HG02610 (cell line): ENCODE measurements at regions not wholly inside any gene's neighbourhood (a gene's known extent, or its start where the extent isn't known, plus 50 kb on each side); places are given as distances from the start of the nearest gene placed in this dataset.
"Not testable (repeated sequence)": the region's sequence is repeated elsewhere in the genome, so short reads cannot be mapped to it uniquely, and the experiment has no call there.

ENCODE experiments used
- ATAC-seq: cut with Tn5 transposase; IDR thresholded peaks from one replicate; pipeline ENCODE4 v1.9.1; 2021; ENCODE audit warnings: mild to moderate bottlenecking, moderate library complexity; ENCODE audit not compliant: unreplicated experiment

DNA sequence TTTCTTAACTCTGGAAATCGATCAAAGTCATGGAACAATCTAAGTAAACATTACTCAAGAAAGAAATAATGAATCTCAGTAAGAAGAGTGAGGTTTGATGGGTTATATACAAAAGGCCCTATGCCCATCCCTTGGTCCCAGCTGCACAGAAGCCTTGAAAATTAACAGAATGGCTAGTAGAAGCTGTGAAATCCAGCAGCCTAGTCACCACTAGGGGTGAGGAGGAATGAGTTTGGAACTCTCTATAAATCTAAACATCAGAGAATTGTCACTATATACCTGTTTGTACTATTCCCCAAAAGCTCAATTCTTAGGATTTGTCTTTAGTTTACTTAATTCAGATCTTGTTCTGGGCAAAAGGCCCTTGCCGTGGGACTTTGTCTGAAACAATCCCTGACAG lies 313.9 kb upstream of the GRID2 start:
- ATAC-seq: no peak

DNA sequence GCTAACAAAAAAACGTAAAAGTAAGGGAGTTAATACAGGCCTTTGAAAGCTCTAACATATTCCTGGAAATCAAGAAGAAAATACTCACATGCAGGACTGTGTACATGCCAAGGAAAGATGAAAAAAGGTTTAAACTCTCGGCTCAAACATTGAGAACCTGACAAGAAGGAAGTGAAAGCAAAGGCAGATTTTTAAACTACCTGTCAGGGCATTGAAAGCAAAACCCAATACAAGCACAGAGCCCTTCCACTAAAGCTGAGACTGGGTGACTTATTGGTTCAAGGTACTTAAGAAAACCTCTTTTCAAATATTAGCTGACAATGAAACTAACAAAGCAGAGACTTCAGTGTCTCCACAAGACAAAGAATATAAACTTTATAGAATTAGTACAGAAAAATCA lies 313.0 kb upstream of the GRID2 start:
- ATAC-seq: peak; percentile 63

DNA sequence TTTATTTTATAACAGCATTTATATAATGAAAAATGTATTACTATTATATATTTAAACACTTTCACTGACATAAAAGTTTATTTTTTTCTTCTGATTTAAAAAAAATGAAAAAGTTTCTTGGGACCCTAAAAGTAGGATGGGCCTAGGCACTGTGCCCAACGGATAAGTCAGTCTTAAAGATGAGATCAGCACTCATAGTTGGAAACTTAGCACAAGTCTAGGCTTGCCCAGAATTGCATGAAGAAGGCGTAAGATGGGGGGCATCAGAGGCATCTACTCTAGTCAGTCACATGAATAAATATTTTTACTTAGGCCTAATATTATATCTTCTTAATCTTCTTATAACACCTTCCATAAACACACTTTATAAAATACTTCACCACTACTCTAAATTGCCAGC lies 306.7 kb upstream of the GRID2 start:
- ATAC-seq: no peak

DNA sequence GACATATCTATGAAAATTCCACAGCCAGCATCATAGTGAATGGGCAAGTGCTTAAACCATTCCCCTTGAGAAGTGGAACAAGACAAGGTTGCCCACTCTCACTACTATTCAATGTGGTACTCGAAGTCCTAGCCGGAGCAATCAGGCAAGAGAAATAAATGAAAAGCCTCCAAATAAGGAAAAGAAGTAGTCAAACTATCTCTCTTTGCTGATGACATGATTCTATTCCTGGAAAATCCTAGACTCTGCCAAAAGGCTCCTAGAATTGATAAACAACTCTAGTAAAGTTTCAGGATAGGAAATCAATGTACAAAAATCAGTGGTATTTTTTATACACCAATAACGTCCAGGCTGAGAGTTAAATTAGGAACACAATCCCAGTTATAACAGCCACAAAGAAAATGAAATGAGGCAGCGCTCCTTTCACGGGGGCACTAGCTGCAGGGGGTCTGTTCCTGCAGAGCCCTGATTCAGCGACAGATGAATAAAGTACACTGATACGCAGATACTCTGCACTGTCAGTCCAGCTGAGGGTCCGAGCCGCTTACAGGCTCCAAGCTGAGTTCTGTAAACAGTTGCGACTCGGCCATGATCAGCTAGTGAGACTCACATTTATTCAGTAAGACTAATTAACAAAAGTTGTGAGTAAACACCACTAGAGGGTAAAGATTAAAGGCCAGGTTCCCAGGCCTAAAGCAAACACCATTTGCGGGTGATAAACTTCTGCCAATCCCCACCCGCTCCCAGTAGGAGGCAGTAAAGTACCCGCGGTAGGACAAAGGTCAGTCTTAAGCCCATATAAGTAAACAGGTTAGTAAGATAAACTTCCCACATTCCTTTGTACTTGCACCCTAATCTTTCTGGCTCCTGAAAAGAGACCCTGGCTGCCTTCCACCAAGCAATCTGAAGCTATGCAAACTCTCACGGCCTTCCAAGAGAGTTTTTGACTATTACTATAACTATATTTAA lies 290.6 kb upstream of the GRID2 start:
- ATAC-seq: no peak

DNA sequence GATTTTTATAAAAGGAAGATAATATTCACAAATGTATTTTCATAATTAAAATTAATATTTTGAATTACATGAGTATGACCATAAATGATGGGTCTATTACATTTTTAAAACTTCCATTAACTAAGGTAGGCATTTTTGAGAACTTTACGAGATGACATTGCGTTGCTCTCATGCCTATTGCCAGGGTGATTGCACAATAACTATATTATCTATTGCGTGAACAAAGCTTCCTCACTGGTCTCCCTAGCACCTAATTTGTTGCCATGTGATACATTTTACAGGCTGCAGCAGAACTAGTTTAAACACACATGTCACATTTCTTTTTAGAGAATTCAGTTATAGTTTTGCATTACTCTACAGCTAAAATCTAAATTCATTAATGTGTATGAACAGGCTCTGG lies 289.7 kb upstream of the GRID2 start:
- ATAC-seq: no peak

DNA sequence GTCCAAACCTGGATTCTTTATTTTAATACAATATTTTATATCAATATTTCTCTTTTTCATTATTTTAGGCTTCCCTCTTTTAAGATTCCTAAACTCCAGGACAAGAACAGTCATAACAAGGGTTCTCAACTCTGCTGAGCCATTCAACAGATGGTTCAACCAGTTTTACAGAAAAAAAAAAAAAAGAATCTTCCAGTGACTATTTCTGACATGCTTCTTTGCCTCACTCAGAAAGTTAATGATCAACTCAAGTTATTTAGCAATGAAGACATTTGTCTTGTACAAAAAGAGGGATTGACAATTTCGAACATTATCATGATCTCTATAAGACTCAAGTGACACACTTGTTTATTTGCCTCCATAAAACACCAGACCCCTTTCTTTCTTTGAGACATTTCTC lies 282.6 kb upstream of the GRID2 start:
- ATAC-seq: no peak

DNA sequence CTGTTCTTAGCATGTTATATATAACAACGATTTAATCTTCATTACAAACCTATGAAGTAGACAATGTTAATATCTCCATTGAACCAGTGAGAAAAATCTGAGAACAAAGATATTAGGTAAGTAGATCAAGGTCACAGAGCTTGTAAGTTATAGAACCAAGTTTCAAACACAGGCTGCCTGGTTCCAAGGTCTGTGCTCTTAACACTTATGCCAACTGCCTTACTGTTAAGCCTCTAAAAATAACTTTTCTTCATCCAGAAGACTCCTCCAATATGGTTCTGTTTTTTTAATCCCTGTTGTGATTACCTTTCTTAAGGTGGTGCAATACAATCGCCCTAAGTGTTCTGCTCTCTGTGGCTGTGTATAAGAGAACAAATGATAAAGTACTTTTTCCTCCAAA lies 282.0 kb upstream of the GRID2 start:
- ATAC-seq: no peak

DNA sequence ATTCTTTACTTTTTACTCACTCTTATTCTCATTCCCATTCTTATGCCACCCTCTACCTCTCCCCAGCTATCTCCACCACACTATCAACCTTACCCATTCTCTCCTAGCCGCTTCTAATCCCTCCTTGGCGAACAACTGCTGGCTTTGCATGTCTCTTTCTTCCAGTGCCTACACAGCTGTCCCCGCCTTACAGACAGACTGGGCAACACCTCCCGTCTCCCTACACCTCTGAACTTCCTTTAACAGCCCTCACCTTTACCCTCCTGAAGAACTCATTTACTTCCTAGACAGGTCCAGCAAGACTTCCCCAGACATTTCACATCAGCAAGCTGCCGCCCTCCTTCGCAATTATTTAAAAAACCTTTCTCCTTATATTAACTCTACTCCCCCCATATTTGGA lies 274.9 kb upstream of the GRID2 start:
- ATAC-seq: not testable (repeated sequence)

DNA sequence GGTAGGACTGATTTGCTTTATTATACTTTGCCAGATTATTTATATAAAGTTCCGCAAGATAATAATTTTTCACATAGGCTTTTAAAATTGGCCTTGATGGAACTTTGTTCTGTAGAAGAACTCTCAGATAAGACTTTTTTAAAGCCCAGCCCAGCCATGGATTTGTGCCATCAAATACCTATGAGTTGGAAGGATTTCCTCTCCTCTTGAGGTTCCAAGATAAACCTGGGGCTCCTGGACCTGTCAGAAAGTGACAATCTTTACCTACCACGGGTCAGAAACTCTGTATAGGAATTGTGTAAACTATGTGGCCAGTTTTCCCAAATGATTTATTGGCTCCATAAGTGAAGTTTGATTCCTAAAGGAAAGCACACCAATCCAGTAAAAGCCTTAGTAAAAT lies 271.9 kb upstream of the GRID2 start:
- no peak for ATAC-seq

DNA sequence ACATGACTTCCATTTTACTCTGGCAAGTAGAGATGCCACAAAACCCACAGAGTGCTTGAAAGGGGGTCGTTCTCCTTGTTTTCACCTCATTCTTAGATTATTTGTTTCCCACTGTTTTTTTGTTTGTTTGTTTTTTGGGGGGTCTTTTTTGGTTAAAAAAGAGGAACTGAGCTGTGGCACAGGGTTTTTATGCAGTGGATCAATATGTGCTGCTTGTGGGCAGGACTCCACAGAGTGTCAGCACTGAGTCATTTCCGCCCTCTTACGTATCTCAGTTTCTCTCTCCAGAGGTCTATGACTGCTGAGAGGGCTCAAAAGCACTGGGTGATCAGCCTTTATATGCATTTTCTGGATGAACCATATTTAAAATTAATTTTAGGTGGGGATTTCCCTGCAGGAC lies 268.1 kb upstream of the GRID2 start:
- ATAC-seq: peak; percentile 44

DNA sequence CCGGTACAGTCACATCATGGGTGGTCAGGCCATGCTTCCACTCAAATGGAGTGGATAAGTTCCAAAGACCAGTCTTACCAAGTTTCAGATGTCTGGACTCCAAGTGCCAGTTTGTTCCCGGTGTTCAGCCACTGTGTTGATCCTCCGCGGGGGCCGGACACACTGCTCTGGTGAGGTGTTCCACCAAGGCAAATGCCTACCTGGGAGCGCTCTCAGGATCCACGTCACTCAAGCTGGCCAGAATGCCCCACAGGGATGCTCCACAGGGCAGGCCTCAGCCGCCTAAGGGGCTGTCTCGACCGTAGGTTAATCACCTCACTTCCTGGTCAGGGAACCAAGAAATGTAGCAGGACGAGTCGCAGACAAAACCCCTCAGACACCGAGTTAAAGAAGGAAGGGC lies 258.0 kb upstream of the GRID2 start:
- ATAC-seq: no peak

DNA sequence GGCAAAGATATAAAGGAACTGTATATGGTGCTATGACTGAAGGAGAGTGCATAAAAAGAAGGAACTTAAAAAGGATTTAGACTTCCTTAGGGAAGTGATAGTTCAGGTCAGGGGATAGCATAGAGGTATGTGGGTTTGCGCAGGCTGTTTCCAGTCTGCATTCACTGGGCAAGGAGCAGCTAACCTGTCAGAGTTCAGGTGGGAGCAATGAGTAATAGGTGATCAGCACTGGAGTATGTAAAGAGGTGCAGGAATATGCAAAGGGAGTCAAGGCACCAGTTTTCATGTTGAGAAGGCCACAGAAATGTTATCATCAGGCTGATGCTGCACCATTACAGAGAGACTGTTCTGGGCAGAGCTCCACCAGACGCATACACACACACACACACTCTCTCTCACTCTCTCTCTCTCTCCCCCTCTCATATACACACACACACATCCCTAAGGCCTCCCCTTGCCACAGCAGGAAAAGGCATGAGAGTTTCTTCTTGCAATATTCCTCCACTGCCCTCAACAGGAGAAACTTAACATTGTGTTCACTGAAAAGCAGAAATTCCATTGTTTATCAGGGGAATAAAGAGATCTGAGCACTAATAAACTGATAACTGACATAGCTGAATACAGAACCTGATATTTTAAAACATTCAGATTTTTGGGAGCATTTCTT lies 256.4 kb upstream of the GRID2 start:
- ATAC-seq: no peak

DNA sequence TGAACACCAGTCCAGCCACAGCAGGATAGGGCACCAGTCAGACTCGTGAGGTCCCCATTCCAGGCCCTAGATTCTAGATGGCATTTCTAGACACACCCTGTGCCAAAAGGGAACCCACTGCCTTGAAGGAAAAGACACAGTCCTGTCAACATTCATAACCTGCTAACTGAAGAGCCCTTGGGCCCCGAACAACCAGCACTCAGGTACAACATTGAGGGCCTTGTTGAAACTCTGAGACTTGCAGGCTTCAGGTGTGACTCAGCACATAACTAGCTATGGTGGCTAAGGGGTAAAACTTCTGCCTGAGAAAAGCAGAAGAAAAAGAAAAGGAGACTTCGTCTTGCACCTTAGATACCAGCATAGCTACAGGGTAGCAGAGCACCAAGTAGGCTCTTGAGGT lies 252.9 kb upstream of the GRID2 start:
- no peak for ATAC-seq

DNA sequence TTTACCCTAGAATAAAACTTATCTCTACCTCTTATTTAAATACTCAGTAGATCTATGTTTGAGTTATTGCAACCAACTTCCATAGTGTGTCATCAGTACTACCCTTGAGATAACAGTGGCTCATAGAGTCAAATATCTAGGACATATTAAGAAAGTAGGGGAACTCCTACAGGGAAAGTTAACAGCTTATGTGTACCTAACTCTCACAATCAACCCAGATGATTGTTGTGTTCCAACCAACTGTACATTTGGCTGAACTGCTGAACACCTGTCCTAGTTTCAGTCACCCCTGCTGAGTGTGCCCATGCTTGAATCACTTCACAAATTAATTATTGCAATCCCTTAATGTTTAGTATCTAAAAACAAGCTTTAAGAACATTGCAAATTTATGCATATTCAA lies 244.2 kb upstream of the GRID2 start:
- no peak for ATAC-seq

DNA sequence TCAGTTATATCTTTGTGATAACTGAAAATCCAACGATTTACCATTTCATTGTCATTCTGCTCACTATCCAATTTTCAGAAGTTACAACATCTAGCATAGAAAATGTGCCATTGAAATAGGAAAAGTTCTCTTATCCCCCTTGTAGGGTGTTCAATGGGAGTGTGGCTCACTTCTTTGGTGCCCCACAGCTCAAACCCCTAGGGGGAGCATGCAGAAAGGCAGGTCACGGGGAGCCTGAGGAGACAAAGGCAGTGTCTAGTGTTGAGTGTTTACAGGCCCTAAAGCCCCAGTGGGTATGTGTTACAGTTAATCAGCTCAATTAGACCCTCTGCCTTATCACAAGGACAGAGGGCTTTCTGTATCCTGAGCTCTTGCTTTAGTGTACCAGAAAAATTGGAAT lies 243.4 kb upstream of the GRID2 start:
- no peak for ATAC-seq

DNA sequence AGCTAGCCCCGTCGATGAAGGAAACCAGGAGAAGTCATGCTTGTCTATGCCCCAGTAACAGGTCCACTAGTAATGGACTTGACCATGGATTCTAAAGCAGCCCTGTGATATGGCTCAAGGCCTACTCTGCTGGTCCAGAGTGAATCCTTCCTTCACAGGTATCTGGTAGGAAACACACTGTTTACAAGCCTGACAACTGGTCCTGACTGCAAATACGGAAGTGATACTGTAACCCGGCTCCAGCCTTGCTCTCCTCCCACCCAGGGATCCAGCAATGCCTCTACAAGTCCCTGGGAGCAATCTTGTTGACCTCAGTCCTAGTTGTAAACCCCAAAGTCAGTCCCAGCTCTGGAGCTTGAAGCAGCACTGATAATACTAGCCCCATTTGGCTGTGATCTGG lies 239.2 kb upstream of the GRID2 start:
- ATAC-seq: no peak

DNA sequence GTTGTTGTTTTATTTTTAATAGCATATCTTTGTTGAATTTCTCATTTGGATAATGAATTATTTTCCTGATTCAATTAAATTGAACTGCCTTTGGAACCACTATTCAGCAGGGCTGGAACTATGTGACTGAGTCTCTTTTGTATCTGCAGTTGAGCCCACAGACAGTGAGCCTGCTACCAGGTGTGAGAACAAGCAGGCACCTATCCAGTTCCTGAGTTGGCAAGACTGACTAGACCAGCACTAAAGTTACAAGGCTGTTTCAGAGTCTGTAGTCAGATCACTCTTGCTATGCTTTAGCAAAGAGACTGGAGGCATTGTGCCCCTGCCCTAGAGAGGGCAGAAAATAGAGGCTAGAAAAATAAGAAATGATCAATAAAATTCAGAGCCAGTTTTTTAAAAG lies 237.3 kb upstream of the GRID2 start:
- ATAC-seq: no peak

DNA sequence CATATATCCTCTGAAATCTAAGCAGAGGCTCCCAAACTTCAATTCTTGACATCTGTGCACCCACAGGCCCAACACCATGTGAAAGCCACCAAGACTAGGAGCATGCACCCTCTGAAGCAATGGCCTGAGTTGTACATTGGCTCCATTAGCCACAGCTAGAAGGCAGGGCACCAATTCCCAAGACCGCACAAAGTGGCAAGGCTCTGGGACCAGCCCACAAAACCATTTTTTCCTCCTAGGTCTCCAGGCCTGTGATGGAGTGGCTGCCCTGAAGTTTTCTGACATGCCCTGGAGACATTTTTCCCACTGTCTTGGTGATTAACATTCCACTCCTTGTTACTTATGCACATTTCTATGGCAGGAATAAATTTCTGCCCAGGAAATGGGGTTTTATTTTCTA lies 232.2 kb upstream of the GRID2 start:
- ATAC-seq: no peak

DNA sequence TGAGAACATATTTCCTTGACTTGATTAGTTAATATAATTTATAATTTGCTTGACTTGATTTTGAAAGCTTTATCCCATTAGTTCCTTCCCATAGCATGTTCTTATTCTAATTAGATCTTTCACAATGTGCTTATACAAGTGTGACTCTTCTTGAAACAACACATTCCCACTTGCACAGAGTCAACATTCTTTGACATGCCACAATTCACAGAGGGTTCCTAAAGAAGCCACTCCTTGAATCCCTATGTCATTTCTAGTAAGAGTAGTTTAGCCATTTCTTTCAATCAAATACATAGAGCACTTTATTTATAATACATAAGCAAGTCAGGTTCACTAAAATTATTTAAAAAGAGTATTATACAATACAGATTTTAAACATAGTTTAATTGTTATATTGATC lies 228.9 kb upstream of the GRID2 start:
- ATAC-seq: no peak

DNA sequence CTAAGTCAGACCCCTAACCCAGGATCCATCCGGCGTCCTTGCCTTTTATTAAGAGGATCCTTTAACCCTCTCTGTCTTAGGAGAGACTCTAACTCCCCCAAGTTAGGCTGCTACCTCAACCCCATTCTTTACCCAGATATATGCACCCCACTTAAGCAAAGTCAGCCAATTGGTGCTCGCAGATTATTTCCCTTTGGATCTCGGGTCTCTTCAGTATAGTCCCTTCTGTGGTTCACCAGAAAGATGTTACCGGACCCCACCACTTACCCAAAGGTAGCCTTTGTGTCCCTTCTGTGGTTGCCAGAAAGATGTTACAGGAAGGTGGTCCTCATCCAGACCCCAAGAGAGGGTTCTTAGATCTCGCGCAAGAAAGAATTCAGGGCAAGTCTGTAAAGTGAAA lies 212.9 kb upstream of the GRID2 start:
- ATAC-seq: no peak

DNA sequence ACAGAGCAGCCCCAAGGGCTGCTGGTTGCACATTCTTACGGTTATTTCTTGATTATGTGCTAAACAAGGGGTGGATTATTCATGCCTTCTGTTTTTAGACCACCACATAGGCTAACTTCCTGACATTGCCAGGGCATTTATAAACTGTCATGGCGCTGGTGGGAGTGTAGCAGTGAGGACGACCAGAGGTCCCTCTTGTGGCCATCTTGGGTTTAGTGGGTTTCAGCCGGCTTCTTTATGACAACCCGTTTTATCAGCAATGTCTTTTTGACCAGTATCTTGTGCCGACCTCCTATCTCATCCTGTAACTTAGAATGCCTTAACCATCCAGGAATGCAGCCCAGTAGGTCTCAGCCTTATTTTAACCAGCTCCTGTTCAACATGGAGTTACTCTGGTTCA lies 212.4 kb upstream of the GRID2 start:
- ATAC-seq: no peak

DNA sequence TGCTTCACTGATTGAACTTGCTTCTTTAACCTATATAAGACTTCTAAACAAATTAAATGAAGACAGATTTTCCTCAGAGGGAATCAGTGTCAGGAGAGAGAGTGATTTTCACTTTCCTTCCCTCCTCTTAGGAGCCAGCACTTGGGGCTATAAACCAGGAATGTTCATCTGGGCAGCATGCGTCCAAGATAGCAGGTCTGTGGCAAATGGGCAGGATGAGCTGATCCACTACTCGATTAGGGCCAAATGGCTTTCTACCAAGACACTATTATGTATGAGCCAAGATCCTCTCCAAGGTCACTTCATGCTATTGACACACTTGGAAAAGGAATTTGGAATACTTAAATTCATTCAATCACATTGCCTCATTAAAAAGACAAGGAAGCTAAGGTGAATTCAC lies 203.9 kb upstream of the GRID2 start:
- ATAC-seq: no peak
